Chondrocyte (in vitro differentiated cells): ENCODE measurements at regions not wholly inside any gene's neighbourhood (a gene's known extent, or its start where the extent isn't known, plus 50 kb on each side); places are given as distances from the start of the nearest gene placed in this dataset.

ENCODE experiments used
- DNase-seq: peaks from one replicate; pipeline ENCODE4 v3.0.0; 2021; ENCODE audit warnings: mixed read lengths, low spot score
- H3K27ac Mint-ChIP-seq: one replicate; pipeline ENCODE4 v1.8.0; 2021; ENCODE audit warnings: mild to moderate bottlenecking, moderate library complexity, mixed read lengths; ENCODE audit not compliant: unreplicated experiment
- H3K27me3 Mint-ChIP-seq: 2 replicates; pipeline ENCODE4 v1.8.0; 2021; ENCODE audit warnings: low read depth, mixed read lengths
- H3K36me3 Mint-ChIP-seq: 2 replicates; pipeline ENCODE4 v1.8.0; 2021; ENCODE audit warnings: low read depth, mixed read lengths
- H3K4me1 Mint-ChIP-seq: 2 replicates; pipeline ENCODE4 v1.8.0; 2021; ENCODE audit warnings: low read depth, mild to moderate bottlenecking, mixed read lengths
- H3K4me3 Mint-ChIP-seq: one replicate; pipeline ENCODE4 v1.8.0; 2021; ENCODE audit warnings: mild to moderate bottlenecking, moderate library complexity, mixed read lengths; ENCODE audit not compliant: unreplicated experiment
- H3K9me3 Mint-ChIP-seq: 2 replicates; pipeline ENCODE4 v1.8.0; 2021; ENCODE audit warnings: low read depth, mixed read lengths
- TF ChIP-seq, protein P1 (sequence below): fragments of 200-600 bp; sonication (generic); IDR thresholded peaks from 2 replicates; pipeline ENCODE4 v1.5.0; 2021; ENCODE audit warnings: antibody characterized with exemption, mild to moderate bottlenecking, moderate library complexity

GRCh38 chr1:22318279-22318981 lies 133.2 kb upstream of the ZBTB40 start:
- no peak for DNase-seq
- Mint-ChIP-seq H3K4me1 (no peaks in the 10 kb centered on the region), H3K27me3 (peaks cover 26% of the 10 kb centered on the region), H3K36me3 (no peaks in the 10 kb centered on the region), H3K9me3 (no peaks in the 10 kb centered on the region), H3K27ac (no peak overlapping the region), H3K4me3 (no peak overlapping the region)
- TF ChIP-seq, protein P1, sequence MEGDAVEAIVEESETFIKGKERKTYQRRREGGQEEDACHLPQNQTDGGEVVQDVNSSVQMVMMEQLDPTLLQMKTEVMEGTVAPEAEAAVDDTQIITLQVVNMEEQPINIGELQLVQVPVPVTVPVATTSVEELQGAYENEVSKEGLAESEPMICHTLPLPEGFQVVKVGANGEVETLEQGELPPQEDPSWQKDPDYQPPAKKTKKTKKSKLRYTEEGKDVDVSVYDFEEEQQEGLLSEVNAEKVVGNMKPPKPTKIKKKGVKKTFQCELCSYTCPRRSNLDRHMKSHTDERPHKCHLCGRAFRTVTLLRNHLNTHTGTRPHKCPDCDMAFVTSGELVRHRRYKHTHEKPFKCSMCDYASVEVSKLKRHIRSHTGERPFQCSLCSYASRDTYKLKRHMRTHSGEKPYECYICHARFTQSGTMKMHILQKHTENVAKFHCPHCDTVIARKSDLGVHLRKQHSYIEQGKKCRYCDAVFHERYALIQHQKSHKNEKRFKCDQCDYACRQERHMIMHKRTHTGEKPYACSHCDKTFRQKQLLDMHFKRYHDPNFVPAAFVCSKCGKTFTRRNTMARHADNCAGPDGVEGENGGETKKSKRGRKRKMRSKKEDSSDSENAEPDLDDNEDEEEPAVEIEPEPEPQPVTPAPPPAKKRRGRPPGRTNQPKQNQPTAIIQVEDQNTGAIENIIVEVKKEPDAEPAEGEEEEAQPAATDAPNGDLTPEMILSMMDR: no peak

DNA sequence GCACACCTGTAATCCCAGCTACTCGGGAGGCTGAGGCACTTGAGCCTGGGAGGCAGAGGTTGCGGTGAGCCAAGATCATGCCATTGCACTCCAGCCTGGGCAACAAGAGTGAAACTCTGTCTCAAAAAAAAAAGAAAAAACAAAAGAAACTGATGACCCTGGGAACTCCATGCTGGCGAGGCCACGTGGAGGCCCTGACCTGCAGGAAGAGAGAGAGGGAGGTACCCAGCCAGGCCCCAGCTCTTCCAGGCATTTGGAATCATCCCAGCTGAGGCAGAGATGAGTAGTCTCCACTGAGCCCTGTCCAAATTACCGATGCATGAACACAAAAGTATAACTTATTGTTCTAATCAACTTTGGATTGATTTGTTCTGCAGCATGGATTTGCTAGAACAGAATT lies 132.0 kb upstream of the ZBTB40 start:
- TF ChIP-seq, protein P1: no peak
- no peak for DNase-seq
- H3K9me3 Mint-ChIP-seq: no peaks in the 10 kb centered on the region
- H3K27me3 Mint-ChIP-seq: peaks cover 26% of the 10 kb centered on the region
- H3K4me3 Mint-ChIP-seq: no peak overlapping the region
- H3K27ac Mint-ChIP-seq: no peak overlapping the region
- H3K4me1 Mint-ChIP-seq: no peaks in the 10 kb centered on the region
- H3K36me3 Mint-ChIP-seq: no peaks in the 10 kb centered on the region

- no peak overlapping the region for H3K4me3 Mint-ChIP-seq
- no peaks in the 10 kb centered on the region for H3K36me3 Mint-ChIP-seq
- no peaks in the 10 kb centered on the region for H3K4me1 Mint-ChIP-seq
- DNase-seq: no peak
- no peak overlapping the region for H3K27ac Mint-ChIP-seq
- no peaks in the 10 kb centered on the region for H3K9me3 Mint-ChIP-seq
- TF ChIP-seq, protein P1: no peak
- peaks cover 22% of the 10 kb centered on the region for H3K27me3 Mint-ChIP-seq
Observed at GRCh38 chr1:22320587-22321344, 130.9 kb upstream of the ZBTB40 start.

DNA sequence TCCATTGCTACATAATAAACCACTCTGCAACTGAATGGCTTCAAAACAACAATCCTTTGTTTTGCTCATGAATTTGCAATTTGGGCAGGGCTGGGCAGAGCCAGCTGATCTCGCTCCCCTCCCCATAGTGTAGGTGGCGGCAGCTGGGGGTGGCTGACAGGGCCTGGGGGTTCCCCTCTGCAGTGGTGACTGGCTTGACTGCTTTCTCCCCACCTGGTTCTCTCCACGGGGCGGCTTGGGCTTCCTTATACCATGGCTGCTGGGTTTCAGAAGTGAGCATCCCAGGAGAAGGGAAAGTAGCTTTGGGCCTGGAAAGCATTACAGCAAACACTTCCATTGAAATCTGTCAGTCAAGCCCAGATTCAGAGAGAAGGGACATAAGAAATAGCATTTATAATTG lies 129.7 kb upstream of the ZBTB40 start:
- TF ChIP-seq, protein P1: no peak
- no peaks in the 10 kb centered on the region for H3K36me3 Mint-ChIP-seq
- H3K4me1 Mint-ChIP-seq: no peaks in the 10 kb centered on the region
- H3K27me3 Mint-ChIP-seq: peaks cover 23% of the 10 kb centered on the region
- no peaks in the 10 kb centered on the region for H3K9me3 Mint-ChIP-seq
- H3K27ac Mint-ChIP-seq: no peak overlapping the region
- H3K4me3 Mint-ChIP-seq: no peak overlapping the region
- no peak for DNase-seq

GRCh38 chr1:22323141-22323845 lies 128.4 kb upstream of the ZBTB40 start:
- H3K9me3 Mint-ChIP-seq: no peaks in the 10 kb centered on the region
- H3K27ac Mint-ChIP-seq: no peak overlapping the region
- TF ChIP-seq, protein P1: no peak
- no peak for DNase-seq
- no peaks in the 10 kb centered on the region for H3K36me3 Mint-ChIP-seq
- H3K4me1 Mint-ChIP-seq: no peaks in the 10 kb centered on the region
- peaks cover 19% of the 10 kb centered on the region for H3K27me3 Mint-ChIP-seq
- H3K4me3 Mint-ChIP-seq: no peak overlapping the region
